ENCODE measurements at regions not wholly inside any gene's neighbourhood (a gene's known extent, or its start where the extent isn't known, plus 50 kb on each side); places are given as distances from the start of the nearest gene placed in this dataset.

DNA sequence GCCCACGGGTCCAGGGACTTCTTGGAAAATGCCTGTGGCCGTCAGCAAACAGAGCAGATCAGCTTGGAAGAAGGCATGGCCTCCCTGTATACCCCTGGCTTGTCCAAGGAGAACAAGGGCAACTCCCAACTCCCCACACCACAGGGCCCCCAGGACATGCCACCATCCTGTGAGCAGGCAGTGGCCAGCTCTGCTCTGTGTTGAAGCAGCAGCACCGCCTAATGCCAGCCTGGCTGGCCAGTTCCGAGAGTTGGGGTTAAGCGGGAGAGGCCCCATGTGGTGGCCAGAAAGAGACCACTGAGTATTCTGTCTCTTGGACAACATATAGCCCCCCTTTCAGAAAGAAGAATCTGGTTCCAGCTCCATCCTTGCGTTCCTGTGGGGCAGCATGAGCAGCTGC lies 209.2 kb downstream of the CTTN start:
- H3K9me3 ChIP-seq (replicated peaks; ENCODE audit: control insufficient read depth, insufficient read depth, low read depth, low read length), result no peaks in the 10 kb centered on the region
- H3K79me2 ChIP-seq (ENCODE audit: control insufficient read depth, insufficient read depth, low read length), result no peaks in the 10 kb centered on the region
- no TSS peak for BruUV-seq (replicated peaks)
- intact Hi-C loops (cut with micrococcal nuclease) (no loop called here), in situ Hi-C loops (cut with MboI) (no loop called here)
- no peak for ATAC-seq
- no peaks in the 10 kb centered on the region for H3K9me1 ChIP-seq (ENCODE audit: control insufficient read depth, insufficient read depth, low read length)
- peaks cover 16 to 76% of the 10 kb centered on the region in 2 experiments for H3K27me3 ChIP-seq (ENCODE audit: control insufficient read depth in 2 of 2, insufficient read depth in 2 of 2, low read length in 2 of 2)
- WGBS (ENCODE audit: insufficient coverage, low coverage, missing lambda C conversion rate), result 0% methylated on average over 6 of the region's 6 CpGs
- H4K20me1 ChIP-seq (replicated peaks; ENCODE audit: control insufficient read depth, insufficient read depth, low read length), result peaks cover 9% of the 10 kb centered on the region; the same call in 1 of the 2 replicates
- ChIA-PET POLR2A (interaction anchor here (0.6 to 1.1 kb wide), 2 partner anchors 28 to 88 kb away, joined by 3 to 8 read pairs; no protein-coding TSS in a partner anchor), CTCF (ENCODE audit: low intra/inter-chr PET ratio) (no interaction called here)
- no peak overlapping the region for H3K9ac ChIP-seq (ENCODE audit: insufficient read depth in 1 of 2, low read depth in 2 of 2, low read length in 2 of 2)
- no peaks in the 10 kb centered on the region for H3K36me3 ChIP-seq (ENCODE audit: control insufficient read depth, insufficient read depth, low read length)
- peaks cover 0 to 4% of the 10 kb centered on the region in 2 experiments; a peak in 1 of 5 replicates for H3K4me1 ChIP-seq (replicated peaks in 1 of 2; ENCODE audit: control insufficient read depth in 2 of 2, insufficient read depth in 2 of 2, low read length in 2 of 2)
- no peak overlapping the region for H3K4me3 ChIP-seq
- no peak for TF ChIP-seq DEAF1 (CRISPR knock-in tag; IDR thresholded peaks at IDR 0.05)
- TF ChIP-seq JUN (IDR thresholded peaks at IDR 0.05; ENCODE audit: borderline replicate concordance, low read depth, low read length), result no peak
- no peak for TF ChIP-seq JUN (CRISPR knock-in tag; IDR thresholded peaks at IDR 0.05; ENCODE audit: borderline replicate concordance)
- TF ChIP-seq ZNF444 (CRISPR knock-in tag; IDR thresholded peaks at IDR 0.05), result no peak
- no peak for TF ChIP-seq ILF3 (IDR thresholded peaks at IDR 0.05; ENCODE audit: borderline replicate concordance)
- no peak for TF ChIP-seq ZNF197 (CRISPR knock-in tag; IDR thresholded peaks at IDR 0.05; ENCODE audit: low read depth)
- TF ChIP-seq ZNF174 (CRISPR knock-in tag; IDR thresholded peaks at IDR 0.05), result no peak
- no peak for TF ChIP-seq ZNF655 (CRISPR knock-in tag; IDR thresholded peaks at IDR 0.05)
- no peak for TF ChIP-seq FOXJ3 (CRISPR knock-in tag; IDR thresholded peaks at IDR 0.05)
- no peak for TF ChIP-seq ZNF668 (CRISPR knock-in tag; IDR thresholded peaks at IDR 0.05)
- TF ChIP-seq TFAM (CRISPR knock-in tag; conservative IDR thresholded peaks at IDR 0.05), result no peak
- FAIRE-seq, result no peak
- H2AFZ ChIP-seq (ENCODE audit: low read depth, low read length), result no peak overlapping the region
- no peak for DNase-seq (ENCODE audit: extremely low read depth in 1 of 4, low spot score in 3 of 4)
- no peak overlapping the region for H3K27ac ChIP-seq (ENCODE audit: extremely low read depth, low read depth, low read length)
- no peak overlapping the region for H3K4me2 ChIP-seq (ENCODE audit: insufficient read depth, low read length)

Measured in K562 (cell line).